NCI-H1092 (cell line): ENCODE measurements at regions not wholly inside any gene's neighbourhood (a gene's known extent, or its start where the extent isn't known, plus 50 kb on each side); places are given as distances from the start of the nearest gene placed in this dataset.

Source experiments
- DNase-seq: peaks from one replicate; lab custom pipeline; 2025; lab: John Stamatoyannopoulos, UW

DNA sequence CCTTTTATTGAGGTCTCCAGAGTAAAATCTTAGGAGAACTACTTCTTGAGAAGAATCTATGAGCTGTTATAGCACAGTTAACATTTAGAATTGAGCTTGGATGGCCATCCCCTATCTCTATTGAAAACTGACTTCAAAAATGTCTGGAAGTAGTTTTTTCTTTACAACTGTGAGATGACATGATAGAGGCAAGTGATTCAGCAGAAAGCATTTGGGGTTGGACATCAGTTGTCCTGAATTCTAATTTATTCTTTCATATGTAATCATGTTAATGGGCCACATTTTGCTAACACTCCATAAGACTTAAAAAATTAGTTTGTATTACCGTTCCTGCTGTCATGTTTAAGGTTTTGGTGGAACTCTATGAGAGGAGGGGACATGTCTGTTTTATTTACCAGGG lies 237.0 kb upstream of the SLC14A2 start:
- no peak for DNase-seq

DNA sequence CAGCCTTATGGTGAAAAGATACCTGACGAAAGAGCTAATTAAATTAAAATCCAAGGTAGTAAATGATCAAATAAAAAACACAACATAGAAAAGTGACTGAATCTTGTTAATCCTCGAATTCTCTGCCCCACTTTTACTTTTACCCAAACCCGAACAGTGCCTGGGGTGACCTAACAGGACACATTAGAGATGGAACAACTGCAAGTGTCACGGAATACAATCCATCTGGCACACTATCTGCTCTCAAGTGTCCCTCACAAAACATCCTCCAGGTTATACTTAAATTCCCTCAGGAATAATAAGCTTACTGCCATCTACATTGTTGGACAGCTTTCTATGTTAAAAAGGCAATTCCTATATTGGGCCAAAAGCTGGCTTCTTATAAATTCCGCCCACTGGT lies 236.3 kb upstream of the SLC14A2 start:
- DNase-seq, result no peak

DNA sequence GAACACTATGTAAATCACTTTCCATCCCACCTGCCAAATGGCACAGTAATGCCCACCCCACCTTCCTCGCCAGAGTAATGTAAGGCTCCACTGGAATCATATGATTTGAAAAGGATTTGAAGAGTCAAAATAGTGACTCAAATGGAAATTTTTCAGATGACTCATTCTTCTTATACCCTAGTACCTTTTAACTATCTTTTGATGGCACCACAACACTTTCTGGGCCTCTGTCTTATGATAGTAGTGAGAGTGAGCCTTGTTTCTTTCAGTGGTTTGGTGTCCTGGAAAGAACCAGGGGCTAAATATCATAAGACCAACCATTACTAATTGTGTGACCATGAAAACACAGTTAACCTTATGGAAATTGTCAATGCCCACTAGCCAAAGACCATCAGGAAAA lies 235.4 kb upstream of the SLC14A2 start:
- DNase-seq, result no peak

DNA sequence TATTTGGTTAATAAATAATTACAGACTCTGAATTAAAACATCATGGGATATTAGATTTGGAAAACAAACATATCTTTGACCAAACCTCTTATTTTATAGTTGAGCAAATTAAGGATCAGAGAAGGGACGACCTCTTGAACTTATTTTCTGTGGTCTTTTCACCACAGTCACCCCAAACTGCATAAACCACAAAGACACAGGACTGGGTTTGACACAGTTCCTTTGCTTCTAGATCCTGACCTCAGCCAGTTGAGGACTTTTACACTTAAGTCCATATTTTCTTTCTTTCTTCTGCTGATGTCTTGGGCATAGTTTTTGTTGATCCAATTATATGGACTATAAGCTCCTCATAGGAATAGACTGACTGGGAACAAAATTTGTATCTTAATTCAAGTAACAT lies 234.0 kb upstream of the SLC14A2 start:
- DNase-seq, result no peak

DNA sequence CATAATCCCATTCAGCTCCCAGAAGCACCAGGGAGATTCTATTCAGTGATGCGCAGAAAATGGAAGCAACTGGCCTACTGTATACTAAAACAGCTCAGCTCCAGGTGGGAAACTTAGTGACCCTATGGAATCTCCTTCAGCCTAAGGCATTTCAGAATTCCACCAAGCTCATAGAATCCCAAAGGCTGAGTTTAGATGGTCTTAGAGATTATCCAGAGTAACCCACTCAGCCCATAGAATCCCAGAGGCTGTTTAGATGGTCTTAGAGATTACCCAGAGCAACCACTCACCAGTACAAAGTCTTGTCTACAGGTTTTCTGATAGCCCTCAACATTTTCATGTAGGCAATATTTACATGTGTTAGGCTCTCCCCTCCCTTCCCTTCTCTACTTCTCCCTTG lies 232.0 kb upstream of the SLC14A2 start:
- DNase-seq, result no peak

DNA sequence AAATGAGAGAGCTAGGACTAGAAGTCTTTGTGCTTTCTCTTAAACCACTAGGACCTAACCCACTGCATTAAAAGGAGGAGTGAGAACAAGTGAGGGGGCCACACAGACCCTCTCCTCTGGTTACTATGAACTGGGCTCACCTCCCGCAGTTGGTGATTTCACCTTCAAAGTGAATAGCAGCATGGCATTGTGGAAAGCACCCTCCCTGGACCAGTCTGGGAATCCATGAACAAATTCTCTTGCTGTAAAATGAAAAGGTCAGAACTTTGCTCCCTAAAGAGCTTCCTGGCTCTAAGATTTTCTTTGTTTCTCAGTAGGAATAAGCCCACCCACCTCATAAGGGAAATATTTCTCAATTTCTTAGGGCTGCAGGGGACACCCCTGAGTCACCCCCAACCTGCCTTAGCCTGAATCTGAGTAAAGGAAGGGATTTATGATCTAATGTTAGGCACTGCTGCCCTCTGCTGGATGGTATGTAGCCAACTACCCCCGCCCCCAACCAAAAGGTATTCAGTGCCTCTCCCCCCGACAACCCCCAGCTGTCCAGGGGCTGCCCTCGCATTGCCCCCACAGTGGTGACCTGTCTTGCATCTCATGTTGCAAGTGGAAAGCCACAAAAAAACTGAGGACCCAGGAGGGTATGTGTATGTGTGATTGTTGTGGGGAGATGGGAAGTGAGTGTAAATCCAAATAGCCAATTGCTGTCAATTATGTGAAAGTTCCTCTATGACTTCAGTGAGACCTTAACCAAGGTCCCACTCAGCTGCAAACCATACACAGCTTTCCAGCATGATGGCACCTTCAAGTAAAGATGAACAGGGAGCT lies 230.9 kb upstream of the SLC14A2 start:
- peak; percentile 58 for DNase-seq

DNA sequence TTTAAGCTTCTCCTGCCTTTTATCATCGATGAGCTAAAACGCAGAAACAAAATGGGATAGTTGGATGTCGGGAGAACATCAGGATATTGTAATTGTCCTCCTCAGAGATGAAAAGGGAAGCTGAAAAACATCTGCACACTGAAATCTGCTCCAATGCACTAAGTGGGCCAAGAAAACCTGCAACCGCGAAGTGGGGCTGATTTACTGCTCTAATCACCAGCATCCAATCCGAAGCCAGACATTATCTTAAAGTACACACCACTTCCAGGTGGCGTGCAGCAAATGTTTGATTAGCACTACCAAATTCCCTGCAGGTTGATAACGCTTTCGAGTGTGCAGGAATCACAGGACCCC lies 230.3 kb upstream of the SLC14A2 start:
- no peak for DNase-seq

DNA sequence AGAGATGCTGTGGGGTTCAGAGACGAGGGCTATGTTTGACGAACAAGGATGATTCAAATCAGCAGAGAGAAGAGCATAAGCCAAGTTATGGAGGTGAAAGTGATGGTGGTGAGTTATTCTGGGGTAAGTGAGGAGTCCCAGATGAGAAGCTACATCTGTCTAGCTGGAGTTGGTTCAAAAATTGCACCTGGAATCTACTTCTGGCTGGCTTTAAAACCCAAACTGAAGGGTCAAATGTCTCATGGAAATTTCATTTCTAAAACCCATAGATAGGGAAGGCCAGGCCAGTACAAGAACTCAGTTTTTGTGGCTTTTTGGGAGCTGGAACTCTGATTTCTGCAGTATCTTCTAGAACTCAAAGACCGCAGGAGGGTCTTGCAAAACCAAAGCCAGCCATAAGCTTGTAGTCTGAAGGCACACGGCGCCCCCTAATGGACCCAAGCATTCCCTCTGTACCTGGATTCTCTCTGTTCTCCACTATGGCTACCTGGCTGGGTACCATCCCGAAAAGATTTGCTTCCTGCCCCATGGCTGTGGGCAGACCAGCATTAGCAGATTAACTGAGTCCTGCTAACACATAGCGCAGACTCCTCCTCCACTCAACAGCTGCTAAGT lies 229.1 kb upstream of the SLC14A2 start:
- DNase-seq, result peak; percentile 73

DNA sequence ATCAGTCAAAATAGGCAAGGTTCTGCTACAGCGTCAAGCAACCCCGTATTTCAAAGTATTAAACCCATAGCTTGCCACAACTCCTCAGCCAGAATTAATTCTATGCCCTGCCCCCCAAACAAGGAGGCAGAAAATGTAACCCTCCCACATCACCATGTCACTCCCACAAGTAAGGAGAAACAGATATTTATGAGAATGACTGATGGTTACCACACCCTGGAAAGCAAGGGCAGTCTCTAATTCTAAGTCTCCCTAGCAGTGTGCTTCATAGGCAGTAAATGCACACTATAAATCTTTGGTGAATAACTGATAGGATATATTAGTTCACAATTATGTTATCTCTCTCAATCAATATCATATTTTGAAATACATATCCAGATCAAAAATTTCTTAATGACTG lies 228.0 kb upstream of the SLC14A2 start:
- no peak for DNase-seq

DNA sequence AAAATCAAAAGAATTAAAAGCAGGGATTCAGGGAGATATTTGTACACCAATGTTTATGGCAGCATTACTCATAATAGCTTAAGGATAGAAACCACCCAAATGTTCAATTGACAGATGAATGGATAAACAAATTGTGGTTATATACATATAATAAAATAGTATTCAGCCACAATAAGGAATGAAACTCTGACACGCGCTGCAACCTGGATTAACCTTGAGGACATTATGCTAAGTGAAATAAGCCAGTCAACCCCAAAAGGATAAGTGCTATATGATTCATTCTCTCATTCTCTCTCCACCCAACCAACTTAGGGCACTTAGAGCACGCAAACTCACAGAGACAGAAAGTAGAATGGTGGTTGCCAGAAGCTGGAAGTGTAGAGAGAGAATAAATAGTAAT lies 216.8 kb upstream of the SLC14A2 start:
- no peak for DNase-seq

DNA sequence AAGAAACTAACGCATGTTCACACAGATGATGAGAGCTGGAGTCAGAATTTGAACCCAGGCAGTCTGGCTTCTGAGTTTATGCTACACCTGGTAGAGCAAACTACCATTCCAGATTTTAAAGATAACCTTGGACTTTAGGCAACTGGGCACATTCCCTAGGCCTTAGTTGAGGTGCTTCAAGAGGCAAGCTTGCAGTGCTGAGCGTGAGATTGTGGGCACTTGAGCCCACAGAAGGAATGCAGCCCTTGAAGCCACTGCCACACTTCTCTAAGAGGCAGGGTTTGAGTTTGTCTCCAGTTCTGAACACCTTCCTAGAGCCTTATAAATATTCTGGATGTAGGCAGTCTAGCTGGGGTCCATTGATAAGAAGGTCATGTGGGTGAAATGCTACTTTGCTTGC lies 216.1 kb upstream of the SLC14A2 start:
- DNase-seq, result no peak

DNA sequence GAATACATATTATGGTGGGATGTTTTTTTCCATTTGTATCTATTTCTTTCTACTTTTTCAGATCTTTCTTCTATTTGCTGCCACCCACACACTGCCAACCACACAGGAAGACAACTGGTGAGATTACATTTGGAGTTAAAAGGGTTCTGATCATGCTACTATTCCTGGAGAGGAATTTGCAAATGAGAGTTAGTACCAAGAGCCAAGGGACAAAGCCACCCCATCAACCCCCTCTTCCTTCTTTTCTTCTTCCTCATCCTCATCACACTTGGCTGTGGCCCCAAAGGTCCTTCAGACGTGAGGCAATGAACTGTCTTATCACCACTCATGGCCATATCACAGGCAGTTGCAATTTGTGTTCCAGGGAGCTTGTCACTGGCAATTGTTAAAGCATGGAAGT lies 215.6 kb upstream of the SLC14A2 start:
- DNase-seq, result no peak

DNA sequence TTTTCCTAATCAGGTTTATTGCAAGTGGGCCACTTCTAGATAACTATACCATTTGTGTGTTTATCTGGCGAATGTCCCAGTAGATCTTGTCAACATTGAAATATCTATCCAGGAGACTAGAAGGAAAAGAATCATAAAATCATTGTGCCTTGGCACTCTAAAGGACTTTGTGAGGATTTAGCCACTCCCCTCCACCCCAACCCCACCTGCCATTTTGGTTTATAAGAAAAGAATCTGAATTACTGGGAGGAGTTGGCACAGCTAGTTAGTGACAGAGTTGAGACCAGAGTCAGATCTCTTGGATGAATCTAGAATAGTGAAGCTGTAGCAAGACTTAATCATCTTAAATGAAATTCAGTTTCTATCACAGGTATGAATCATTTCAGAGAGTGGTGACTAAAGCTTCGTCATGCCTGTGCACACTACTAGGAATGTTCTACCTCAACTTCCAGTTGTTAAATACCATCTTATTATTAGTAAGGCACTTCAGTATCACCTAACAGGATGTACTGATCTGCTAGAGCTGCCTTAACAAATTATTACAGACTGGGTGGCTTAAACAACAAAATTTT lies 212.7 kb upstream of the SLC14A2 start:
- no peak for DNase-seq

DNA sequence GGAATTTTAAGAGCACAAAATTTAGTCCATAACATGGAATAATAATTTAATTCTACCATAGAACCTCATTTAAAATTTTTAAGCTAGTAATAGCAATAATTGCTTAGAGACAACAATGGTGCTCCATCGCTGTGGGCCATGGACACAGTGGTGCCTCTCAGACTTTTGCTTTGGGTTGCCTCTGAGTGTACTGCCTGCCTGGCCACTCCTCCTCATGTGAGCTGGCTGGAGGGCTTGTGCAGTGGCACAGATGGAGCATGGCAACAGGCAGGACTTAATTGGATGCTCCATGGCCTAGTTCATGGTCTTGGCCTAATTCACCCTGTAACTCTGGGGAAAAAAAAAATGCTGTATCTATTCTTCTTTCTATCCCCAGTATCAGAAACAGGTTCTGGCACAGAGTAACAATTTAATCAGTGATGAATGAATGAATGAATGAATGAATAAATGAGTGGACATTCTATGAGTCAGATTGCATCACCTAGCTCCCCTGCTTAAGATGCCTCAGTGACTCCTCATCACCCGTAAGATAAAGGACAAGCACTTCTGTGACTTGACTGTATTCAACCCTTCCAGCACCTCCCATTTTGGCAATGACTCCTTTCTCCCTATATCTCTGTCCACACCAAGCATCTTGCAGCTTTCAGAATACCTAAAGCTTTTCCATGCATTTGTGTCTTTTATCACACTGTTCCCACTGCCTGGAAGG lies 211.8 kb upstream of the SLC14A2 start:
- DNase-seq, result no peak

DNA sequence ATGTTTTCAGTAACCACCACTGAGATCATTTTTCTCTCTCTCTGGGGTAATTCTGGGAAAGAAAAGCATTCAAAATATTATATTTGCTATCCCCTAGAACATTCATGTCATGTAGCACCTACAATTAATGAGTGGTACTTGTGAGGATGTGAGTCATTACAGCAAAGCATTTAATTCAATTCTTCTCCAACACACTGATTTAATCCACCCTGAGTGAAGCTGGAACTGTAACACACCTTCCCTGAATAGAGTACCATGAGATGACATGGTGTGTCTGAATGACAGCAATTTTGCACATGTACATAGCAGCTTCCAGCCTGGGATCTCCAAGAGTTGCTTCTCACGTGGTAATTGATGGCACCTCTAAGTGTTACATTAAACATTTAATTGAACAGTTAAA lies 207.1 kb upstream of the SLC14A2 start:
- no peak for DNase-seq

DNA sequence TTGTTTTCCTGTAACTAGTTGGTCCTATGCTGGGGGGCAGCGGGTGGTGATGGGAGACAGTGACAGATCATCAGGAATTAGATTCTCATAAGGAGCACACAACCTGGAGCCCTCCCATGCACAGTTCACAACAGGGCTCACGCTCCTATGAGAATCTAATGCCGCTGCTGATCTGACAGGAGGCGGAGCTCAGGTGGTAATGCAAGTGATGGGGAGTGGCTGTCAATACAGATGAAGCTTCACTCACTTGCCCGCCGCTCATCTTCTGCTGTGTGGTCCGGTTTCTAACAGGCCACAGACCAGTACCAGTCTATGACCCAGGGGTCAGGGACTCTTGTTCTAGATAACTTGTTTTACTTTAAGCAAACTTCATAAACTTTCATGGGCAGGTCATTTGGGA lies 205.3 kb upstream of the SLC14A2 start:
- no peak for DNase-seq

DNA sequence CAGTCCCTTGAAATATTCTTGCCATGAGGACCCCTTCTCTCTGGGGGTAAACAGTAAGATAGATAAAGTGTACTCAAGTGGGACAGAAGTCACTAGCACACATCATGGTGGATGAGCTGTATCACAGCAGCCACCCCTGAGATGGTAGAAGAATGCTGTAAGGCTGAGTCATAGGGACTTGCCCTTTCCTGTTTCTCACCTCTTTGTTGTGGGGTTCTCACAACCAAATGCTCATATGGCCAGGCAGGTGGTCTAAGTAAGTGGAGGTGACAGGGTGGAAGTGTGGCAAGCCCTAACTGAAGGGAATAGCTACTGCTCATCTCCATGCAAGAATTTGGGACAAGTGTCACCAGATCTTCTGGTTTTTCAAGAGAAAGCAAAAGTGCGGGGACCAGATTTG lies 202.7 kb upstream of the SLC14A2 start:
- DNase-seq, result no peak

DNA sequence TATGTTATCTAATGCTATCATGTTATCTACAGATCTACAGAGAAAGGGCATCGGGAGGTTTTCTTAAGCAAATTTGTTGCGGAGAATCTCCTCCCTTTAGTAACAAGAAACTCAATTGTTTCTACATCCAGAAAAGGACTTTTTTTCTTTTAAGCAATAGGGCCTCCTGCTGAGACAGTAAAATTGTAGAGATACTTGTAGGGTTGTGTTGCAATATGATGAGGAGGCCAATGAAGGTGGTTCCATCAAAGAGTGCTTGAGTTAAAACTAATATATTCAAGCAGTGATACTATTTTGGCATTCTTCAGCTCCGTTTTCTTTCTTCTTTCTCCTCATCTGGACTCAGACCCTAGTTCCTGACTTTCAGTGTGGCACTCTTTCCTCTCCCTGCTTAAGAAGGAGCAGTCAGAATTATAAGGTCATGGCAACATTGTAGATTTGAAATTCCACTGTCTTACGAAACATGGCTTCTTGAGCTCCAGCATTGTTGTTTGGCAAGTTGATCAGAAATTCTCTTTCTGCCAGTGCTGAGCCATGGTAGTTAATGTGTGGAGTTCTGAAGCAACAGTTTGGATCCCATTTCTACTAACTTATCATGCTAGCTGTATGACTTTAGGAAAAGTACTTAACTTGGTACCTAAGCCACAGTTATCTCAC lies 202.0 kb upstream of the SLC14A2 start:
- no peak for DNase-seq

DNA sequence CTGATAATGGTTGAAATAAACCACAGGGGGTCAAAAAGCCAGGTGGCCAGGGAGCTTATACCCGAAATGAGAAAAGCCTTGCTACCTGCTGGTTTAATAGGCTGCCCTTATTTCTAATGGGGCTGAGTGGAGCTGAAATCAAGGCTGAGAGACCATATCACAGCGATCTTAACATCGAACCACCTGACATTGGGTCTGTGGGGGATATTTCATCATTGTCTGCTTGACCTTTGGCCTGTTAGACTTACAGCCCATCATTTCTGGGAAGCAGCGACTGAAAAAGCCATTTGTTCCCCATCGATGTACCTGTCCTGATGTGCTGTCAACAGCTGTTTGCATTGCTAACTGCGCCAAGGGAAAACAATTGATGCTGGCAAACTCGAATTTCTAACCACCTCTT lies 199.7 kb upstream of the SLC14A2 start:
- peak; percentile 90 for DNase-seq

DNA sequence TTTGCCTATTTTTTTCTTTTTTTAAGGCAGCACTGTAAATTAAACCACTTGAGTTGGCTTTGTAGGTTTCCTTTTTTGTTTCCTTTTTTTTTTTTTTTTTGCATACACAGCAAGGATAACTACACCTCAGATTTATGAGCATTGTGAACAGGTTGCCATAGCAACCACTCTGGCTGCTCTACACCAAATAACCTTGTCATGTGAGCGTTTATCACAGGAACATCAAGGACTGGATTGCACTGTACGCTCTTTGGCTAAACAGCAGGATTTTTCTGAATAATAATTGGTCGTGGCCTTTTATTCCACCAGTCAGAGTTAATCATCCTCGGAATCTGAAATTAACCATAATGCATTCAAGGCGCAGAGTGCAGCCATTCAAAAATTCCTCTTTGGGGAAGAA lies 199.1 kb upstream of the SLC14A2 start:
- peak; percentile 95 for DNase-seq

DNA sequence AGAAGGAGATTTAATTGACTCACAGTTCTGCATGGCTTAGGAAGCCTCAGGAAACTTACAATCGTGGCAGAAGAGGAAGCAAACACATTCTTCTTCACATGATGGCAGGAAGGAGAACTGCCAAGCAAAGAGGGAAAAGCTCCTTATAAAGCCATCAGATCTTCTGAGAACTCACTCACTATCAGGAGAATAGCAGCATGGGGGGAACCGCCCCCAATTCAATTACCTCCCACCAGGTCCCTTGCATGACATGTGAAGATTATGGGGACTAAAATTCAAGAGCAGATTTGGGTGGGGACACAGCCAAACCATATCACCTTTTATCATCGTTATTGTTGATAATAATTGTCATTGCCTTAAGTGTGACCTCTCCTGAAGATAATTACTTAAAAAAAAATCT lies 197.9 kb upstream of the SLC14A2 start:
- DNase-seq, result no peak

DNA sequence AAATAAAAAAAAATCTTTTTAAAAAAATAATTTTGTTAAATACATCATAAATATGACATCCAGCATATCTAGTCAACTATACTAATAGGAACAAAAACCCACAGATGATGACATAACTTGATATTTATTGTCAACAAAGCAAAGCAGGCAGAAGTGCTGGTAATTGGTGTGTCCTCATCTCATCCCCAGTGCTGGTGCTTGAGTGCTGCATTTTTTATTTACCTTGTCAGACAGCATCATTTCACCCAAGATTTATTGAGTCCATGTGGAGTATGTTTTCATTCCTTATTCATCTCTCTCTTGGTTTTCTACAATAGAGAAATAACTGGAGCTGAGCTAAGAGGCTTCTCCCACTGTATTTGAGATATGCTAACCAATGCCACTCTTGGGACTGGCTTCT lies 191.6 kb upstream of the SLC14A2 start:
- peak; percentile 66 for DNase-seq

DNA sequence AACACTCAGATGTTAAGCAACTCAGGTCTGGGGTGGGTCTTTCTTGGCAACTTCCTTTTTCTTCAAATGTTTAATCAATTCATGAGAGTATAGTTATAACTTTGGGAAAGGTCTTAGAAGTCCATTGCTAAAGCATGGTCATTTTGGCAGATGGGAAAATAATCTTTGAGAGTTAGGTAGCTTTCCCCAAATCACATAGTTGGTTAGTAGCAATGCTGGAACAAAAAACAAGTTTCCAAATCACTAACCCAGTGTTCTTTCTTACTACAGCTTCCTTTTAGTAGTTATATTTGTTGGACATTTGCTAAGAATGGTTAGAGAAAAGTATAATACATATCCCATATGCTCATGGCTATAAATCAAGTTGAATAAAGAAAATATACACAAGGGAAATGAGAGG lies 185.2 kb upstream of the SLC14A2 start:
- DNase-seq, result no peak
